Panc1 (cell line): ENCODE measurements at regions not wholly inside any gene's neighbourhood (a gene's known extent, or its start where the extent isn't known, plus 50 kb on each side); places are given as distances from the start of the nearest gene placed in this dataset.

Source experiments
- ATAC-seq: fragments of 200-7000 bp; cut with Tn5 transposase; 2 replicates; pipeline ENCODE4 v1.9.1; 2020; ENCODE audit warnings: mild to moderate bottlenecking, moderate library complexity
- BruUV-seq: library from RNA; stranded (reverse); fragments of 400-500 nt; replicated peaks from 2 replicates; lab custom pipeline; 2021; lab: Mats Ljungman, UMichigan
- CTCF ChIA-PET: fragments of 300-600 bp; sonication (Branson Sonifier 250); formaldehyde crosslinking; loops from one replicate; lab custom pipeline; 2022; ENCODE audit warnings: antibody characterized with exemption; lab: Charles Lee
- POLR2A ChIA-PET: fragments of 300-600 bp; sonication (Branson Sonifier 250); formaldehyde crosslinking; loops from one replicate; lab custom pipeline; 2022; ENCODE audit warnings: antibody characterized with exemption; lab: Charles Lee
- DNase-seq: peaks from one replicate; pipeline ENCODE4 v3.0.0-alpha.2; 2010; ENCODE audit warnings: low read depth, low spot score
- H3K27ac ChIP-seq: 2 replicates; pipeline ENCODE4 v1.5.1; 2011; ENCODE audit warnings: mild to moderate bottlenecking, low read length, inconsistent platforms
- H3K27me3 ChIP-seq: fragments of 200-500 bp; sonication (Bioruptor generic); 2 replicates; pipeline ENCODE4 v1.6.0; 2014; ENCODE audit warnings: low read length, inconsistent platforms; ENCODE audit not compliant: control insufficient read depth, insufficient read depth
- H3K36me3 ChIP-seq: fragments of 200-500 bp; sonication (Bioruptor generic); 2 replicates; pipeline ENCODE4 v1.5.1; 2014; ENCODE audit warnings: inconsistent platforms, mild to moderate bottlenecking, low read length, moderate library complexity; ENCODE audit not compliant: control insufficient read depth, insufficient read depth
- H3K4me1 ChIP-seq: 2 replicates; pipeline ENCODE4 v1.5.1; 2011; ENCODE audit warnings: inconsistent platforms, mild to moderate bottlenecking, low read length, moderate library complexity; ENCODE audit not compliant: control insufficient read depth, insufficient read depth
- H3K4me3 ChIP-seq, 2 experiments: 2 replicates each; pipeline ENCODE4 v1.5.1; 2011 to 2012; ENCODE audit warnings: low read depth in 2 of 2, low read length in 2 of 2, mild to moderate bottlenecking in 2 of 2, inconsistent platforms in 1 of 2, moderate library complexity in 1 of 2
- H3K9me3 ChIP-seq: fragments of 200-500 bp; sonication (Bioruptor generic); 2 replicates; pipeline ENCODE4 v1.5.1; 2014; ENCODE audit warnings: low read depth, mild to moderate bottlenecking, inconsistent platforms, low read length, moderate library complexity; ENCODE audit not compliant: control insufficient read depth, insufficient read depth
- POLR2AphosphoS5 ChIP-seq: IDR thresholded peaks from 2 replicates; pipeline ENCODE4 v1.6.1; 2012; ENCODE audit warnings: mild to moderate bottlenecking, low read depth, low read length, moderate library complexity
- REST ChIP-seq, 2 experiments: IDR thresholded peaks; 2 replicates each; pipeline ENCODE4 v1.6.1; 2011 to 2012; ENCODE audit warnings: low read depth in 2 of 2, control low read depth in 1 of 2, low read length in 1 of 2, mild to moderate bottlenecking in 1 of 2, moderate library complexity in 1 of 2; ENCODE audit not compliant: insufficient read depth in 1 of 2
- SIN3A ChIP-seq: IDR thresholded peaks from 2 replicates; pipeline ENCODE4 v1.6.1; 2012; ENCODE audit warnings: low read depth, mild to moderate bottlenecking, low read length, moderate library complexity, borderline replicate concordance; ENCODE audit not compliant: insufficient read depth
- TCF7L2 ChIP-seq: IDR thresholded peaks from 2 replicates; pipeline ENCODE4 v1.6.1; 2011; ENCODE audit warnings: mild to moderate bottlenecking, low read depth, low read length, inconsistent platforms
- in situ Hi-C: cut with HindIII; loops from 2 replicates; pipeline ENCODE4 v1.10.0; 2016; ENCODE audit warnings: low sequenced_read_pairs, low pct_unique_long_range_greater_than_20kb
- intact Hi-C: fragments of 100-400 bp; cut with micrococcal nuclease; formaldehyde crosslinking; loops from one replicate; pipeline ENCODE4 v1.10.0; 2022; ENCODE audit not compliant: unreplicated experiment
- TF ChIP-seq, protein P1 (sequence below): fragments of 450-650 bp; IDR thresholded peaks from 2 replicates; pipeline ENCODE4 v1.5.1; 2017; ENCODE audit warnings: mild to moderate bottlenecking

GRCh38 chrX:20354505-20354904 is 87.8 kb upstream of the RPS6KA3 start:
- Histone ChIP-seq H3K27ac (no peak overlapping the region), H3K27me3 (no peaks in the 10 kb centered on the region), H3K4me3 (no peak overlapping the region), H3K9me3 (no peaks in the 10 kb centered on the region), H3K36me3 (no peaks in the 10 kb centered on the region), H3K4me1 (no peaks in the 10 kb centered on the region)
- POLR2A ChIA-PET = no interaction called here
- CTCF ChIA-PET = no interaction called here
- ATAC-seq (no peak), DNase-seq (no peak)
- no TSS peak for BruUV-seq
- TF ChIP-seq, protein P1, sequence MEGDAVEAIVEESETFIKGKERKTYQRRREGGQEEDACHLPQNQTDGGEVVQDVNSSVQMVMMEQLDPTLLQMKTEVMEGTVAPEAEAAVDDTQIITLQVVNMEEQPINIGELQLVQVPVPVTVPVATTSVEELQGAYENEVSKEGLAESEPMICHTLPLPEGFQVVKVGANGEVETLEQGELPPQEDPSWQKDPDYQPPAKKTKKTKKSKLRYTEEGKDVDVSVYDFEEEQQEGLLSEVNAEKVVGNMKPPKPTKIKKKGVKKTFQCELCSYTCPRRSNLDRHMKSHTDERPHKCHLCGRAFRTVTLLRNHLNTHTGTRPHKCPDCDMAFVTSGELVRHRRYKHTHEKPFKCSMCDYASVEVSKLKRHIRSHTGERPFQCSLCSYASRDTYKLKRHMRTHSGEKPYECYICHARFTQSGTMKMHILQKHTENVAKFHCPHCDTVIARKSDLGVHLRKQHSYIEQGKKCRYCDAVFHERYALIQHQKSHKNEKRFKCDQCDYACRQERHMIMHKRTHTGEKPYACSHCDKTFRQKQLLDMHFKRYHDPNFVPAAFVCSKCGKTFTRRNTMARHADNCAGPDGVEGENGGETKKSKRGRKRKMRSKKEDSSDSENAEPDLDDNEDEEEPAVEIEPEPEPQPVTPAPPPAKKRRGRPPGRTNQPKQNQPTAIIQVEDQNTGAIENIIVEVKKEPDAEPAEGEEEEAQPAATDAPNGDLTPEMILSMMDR = no peak
- TF ChIP-seq SIN3A = no peak
- intact Hi-C loops = no loop called here
- in situ Hi-C loops = no loop called here

- no peak for ATAC-seq
- in situ Hi-C loops = no loop called here
- no TSS peak for BruUV-seq
- DNase-seq = no peak
- TF ChIP-seq, protein P1 = no peak
- TF ChIP-seq SIN3A (no peak), REST (IDR thresholded peaks at IDR 0.05; ENCODE audit: insufficient read depth in 1 of 2, low read depth in 2 of 2, low read length in 1 of 2) (no peak), POLR2AphosphoS5 (no peak), TCF7L2 (no peak)
- no peak overlapping the region for H3K27ac ChIP-seq
- ChIA-PET POLR2A (no interaction called here), CTCF (no interaction called here)
- no peak overlapping the region for H3K4me3 ChIP-seq
- H3K9me3 ChIP-seq = no peaks in the 10 kb centered on the region
- intact Hi-C loops = no loop called here
- H3K4me1 ChIP-seq = no peaks in the 10 kb centered on the region
- no peaks in the 10 kb centered on the region for H3K27me3 ChIP-seq
- no peaks in the 10 kb centered on the region for H3K36me3 ChIP-seq
These were observed 86.2 kb upstream of the RPS6KA3 start for GRCh38 chrX:20352935-20353336.
